ENCODE measurements at regions not wholly inside any gene's neighbourhood (a gene's known extent, or its start where the extent isn't known, plus 50 kb on each side); places are given as distances from the start of the nearest gene placed in this dataset.

DNA sequence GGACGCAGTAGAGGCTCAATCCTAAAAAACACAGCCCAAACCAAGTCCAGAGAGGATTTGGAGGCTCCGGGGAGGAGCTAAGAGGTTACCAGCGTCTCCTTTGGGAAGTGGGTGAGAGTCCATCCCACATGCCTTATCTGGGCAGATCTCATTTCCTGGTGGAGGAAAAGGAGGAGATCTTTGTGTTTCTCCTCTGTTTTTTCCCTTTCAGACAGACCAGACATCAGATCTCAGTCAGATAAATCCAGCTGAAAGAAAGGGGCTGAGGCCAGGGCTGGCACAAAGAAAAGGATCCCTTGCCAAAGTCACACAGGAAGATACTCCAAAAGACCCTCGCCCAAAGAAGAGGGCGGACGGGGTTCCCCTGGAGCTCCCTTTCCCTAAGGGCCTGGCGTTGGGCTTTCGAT is 58.3 kb upstream of the COMTD1 start:
- no peak for DNase-seq

GRCh38 chr10:75293446-75293820 is 57.7 kb upstream of the COMTD1 start:
- DNase-seq: no peak

DNA sequence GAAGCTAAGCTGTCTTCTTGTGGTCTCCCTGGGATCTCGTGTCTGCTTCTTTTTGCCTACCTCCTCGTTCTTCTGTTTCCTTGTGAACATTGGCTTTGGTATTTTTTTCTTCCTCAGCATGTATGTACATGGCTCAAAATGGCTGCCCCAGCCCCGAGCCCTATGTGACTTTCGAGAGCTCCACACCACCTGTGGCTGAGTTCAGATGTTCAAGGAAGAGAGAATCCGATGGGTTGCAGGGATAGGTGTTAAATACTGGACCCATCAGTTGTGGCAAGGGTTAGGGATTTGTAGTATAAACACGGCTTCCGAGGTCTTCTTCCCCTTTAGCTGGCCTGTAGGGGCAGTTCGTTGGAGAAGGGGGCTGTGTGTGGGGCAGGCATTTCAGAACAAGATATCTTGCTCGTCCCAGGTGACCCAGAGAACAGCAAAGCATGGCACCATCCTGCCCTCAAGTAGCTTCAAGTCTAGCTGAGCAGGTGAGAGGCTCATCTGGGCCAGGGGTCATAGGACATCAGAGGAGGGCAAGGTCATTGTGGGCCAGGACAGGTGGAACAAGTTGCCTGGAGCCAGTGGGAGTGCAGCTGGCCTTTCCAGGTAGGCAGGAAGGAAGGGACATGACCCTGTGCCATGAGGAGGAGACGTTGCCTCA is 57.2 kb upstream of the COMTD1 start:
- DNase-seq: no peak

DNA sequence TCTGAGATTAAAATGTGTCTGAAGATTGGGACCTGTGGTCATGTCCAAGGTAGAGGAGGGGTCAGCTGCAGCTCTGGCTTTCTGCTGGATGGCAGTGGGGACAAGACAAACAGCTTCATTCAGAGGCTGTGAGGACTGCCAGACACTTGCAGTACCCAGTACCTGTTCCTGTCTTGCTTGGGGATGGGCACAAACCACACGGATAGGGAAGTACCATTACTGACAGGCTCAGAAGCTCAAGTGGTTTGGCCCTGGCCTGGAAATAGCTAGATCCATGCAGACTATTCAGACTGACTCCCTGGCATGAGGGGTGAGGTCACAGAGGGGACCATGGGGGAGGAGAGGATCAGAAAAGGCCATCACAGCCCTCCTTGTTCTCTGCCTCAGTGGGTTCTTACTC is 56.0 kb upstream of the COMTD1 start:
- DNase-seq: no peak

GRCh38 chr10:75288140-75288711 is 52.5 kb upstream of the COMTD1 start:
- DNase-seq: no peak

DNA sequence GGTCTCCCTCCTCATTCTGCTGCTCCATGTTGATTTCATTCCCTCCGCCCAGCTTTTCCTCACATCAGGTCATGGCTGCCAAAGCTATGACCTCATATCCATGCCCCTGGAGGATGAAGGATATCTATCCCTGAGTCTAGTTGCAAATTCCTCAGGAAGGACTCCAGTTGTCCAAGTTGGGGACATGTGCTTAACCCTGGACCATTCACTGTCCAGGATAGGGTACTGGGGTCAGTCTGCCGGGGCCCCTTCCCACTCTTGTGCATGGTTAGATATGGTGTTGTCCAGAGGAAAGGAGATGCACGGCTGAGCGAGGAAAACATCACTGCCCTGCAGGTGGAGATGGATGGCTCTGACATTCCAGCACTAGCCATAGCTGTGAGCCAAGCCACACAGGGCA is 51.9 kb upstream of the COMTD1 start:
- DNase-seq: no peak

DNA sequence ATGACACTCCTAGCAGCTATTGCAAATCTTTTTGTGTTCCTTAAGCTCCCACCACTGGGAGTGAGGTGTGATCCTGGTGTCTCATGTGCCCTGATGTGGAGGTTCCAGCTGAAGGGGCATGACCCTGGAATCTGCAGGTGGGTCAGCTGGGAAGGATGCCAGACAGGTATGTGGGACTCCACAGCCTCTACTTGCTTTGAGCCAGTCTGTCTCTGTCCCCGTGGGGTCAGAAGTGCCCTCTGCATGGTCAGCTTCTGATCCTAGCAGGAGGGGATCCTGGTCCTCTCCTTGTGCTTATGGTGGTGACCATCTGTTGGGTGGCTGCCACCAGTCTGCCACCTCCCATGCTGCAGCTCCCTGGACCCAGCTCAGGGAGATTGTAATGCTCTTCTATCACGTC is 51.1 kb upstream of the COMTD1 start:
- no peak for DNase-seq
